Keratinocyte (primary cell): ENCODE measurements at regions not wholly inside any gene's neighbourhood (a gene's known extent, or its start where the extent isn't known, plus 50 kb on each side); places are given as distances from the start of the nearest gene placed in this dataset.

Experiments used
- DNase-seq: peaks from one replicate; pipeline ENCODE4 v3.0.0-alpha.2; 2011; ENCODE audit warnings: low read depth, missing footprints, low spot score
- FAIRE-seq: peaks from 2 replicates; lab custom pipeline; 2011; peaks lifted over from hg19 to GRCh38; lab: Jason Lieb, UNC
- H2AFZ ChIP-seq: 2 replicates; pipeline ENCODE4 v1.6.0; 2012; ENCODE audit warnings: low read length, control low read depth, inconsistent platforms; ENCODE audit not compliant: control insufficient read depth
- H3K27ac ChIP-seq: 2 replicates; pipeline ENCODE4 v1.5.1; 2011; ENCODE audit warnings: low read length; ENCODE audit not compliant: control insufficient read depth, insufficient read depth
- H3K27me3 ChIP-seq: 3 replicates; pipeline ENCODE4 v1.6.0; 2011; ENCODE audit warnings: low read length; ENCODE audit not compliant: control insufficient read depth, insufficient read depth; ENCODE audit errors: extremely low read depth
- H3K36me3 ChIP-seq, 2 experiments: 2 replicates in 1 of 2; 3 replicates in 1 of 2; pipeline ENCODE4 v1.5.1; 2011; ENCODE audit warnings: low read length in 2 of 2, mild to moderate bottlenecking in 1 of 2; ENCODE audit not compliant: control insufficient read depth in 2 of 2, insufficient read depth in 2 of 2; ENCODE audit errors: extremely low read depth in 1 of 2
- H3K4me1 ChIP-seq: 3 replicates; pipeline ENCODE4 v1.5.1; 2011; ENCODE audit warnings: low read length; ENCODE audit not compliant: control insufficient read depth, insufficient read depth; ENCODE audit errors: extremely low read depth
- H3K4me2 ChIP-seq: 3 replicates; pipeline ENCODE4 v1.6.0; 2011; ENCODE audit warnings: low read depth, low read length; ENCODE audit not compliant: control insufficient read depth, insufficient read depth; ENCODE audit errors: extremely low read depth
- H3K4me3 ChIP-seq, 3 experiments: fragments of 200-600 bp in 1 of 3; sonication (generic) in 1 of 3; 2 replicates in 2 of 3; 3 replicates in 1 of 3; pipeline ENCODE4 v1.5.1; 2011 to 2016; ENCODE audit warnings: low read length in 3 of 3, mild to moderate bottlenecking in 3 of 3, control low read depth in 2 of 3, inconsistent platforms in 1 of 3, low read depth in 1 of 3, mixed read lengths in 1 of 3, mixed run types in 1 of 3, moderate library complexity in 1 of 3; ENCODE audit not compliant: control insufficient read depth in 2 of 3, insufficient read depth in 2 of 3; ENCODE audit errors: extremely low read depth in 1 of 3
- H3K79me2 ChIP-seq: 2 replicates; pipeline ENCODE4 v1.6.0; 2012; ENCODE audit warnings: low read length; ENCODE audit not compliant: control insufficient read depth, insufficient read depth
- H3K9ac ChIP-seq: 3 replicates; pipeline ENCODE4 v1.6.0; 2011; ENCODE audit warnings: low read length; ENCODE audit not compliant: control insufficient read depth, insufficient read depth; ENCODE audit errors: extremely low read depth
- H3K9me1 ChIP-seq: 3 replicates; pipeline ENCODE4 v1.6.0; 2011; ENCODE audit warnings: low read length; ENCODE audit not compliant: control insufficient read depth, insufficient read depth; ENCODE audit errors: extremely low read depth
- H3K9me3 ChIP-seq: 2 replicates; pipeline ENCODE4 v1.5.1; 2012; ENCODE audit warnings: low read depth, low read length; ENCODE audit not compliant: control insufficient read depth
- H4K20me1 ChIP-seq: 3 replicates; pipeline ENCODE4 v1.6.0; 2011; ENCODE audit warnings: low read length; ENCODE audit not compliant: control insufficient read depth, insufficient read depth; ENCODE audit errors: extremely low read depth
- EZH2 ChIP-seq: IDR thresholded peaks from one replicate; pipeline ENCODE4 v1.6.1; 2012; ENCODE audit warnings: inconsistent platforms, mild to moderate bottlenecking, low read length, moderate library complexity
- dilution Hi-C: fragments of 300-500 bp; cut with MboI; formaldehyde crosslinking; loops from one replicate; pipeline ENCODE4 v1.7.0; 2020; ENCODE audit warnings: low sequenced_read_pairs; ENCODE audit not compliant: extremely low pct_ligation_motif_present
- TF ChIP-seq, protein P1 (sequence below), 3 experiments: IDR thresholded peaks in 1 of 3; conservative IDR thresholded peaks in 1 of 3; optimal IDR thresholded peaks in 1 of 3; 2 replicates in 2 of 3; 3 replicates in 1 of 3; pipeline versions ENCODE3 to v1.5.1; 2011; ENCODE audit warnings: low read length in 3 of 3, mild to moderate bottlenecking in 3 of 3, moderate library complexity in 2 of 3, control low read depth in 1 of 3, inconsistent platforms in 1 of 3; ENCODE audit not compliant: insufficient read depth in 2 of 3; ENCODE audit errors: extremely low read depth in 1 of 3

- H3K9me1 ChIP-seq = no peaks in the 10 kb centered on the region
- FAIRE-seq = no peak
These were observed 81.9 kb downstream of the ADCYAP1 start for GRCh38 chr18:986552-986951.

GRCh38 chr18:987325-988186 lies 82.9 kb downstream of the ADCYAP1 start:
- Histone ChIP-seq H3K4me3 (no peak overlapping the region), H3K36me3 (no peaks in the 10 kb centered on the region), H3K9ac (no peak overlapping the region), H3K9me1 (no peaks in the 10 kb centered on the region), H2AFZ (no peak overlapping the region), H3K27ac (no peak overlapping the region), H3K79me2 (no peaks in the 10 kb centered on the region), H3K9me3 (no peaks in the 10 kb centered on the region), H3K4me2 (no peak overlapping the region), H3K27me3 (no peaks in the 10 kb centered on the region), H3K4me1 (no peaks in the 10 kb centered on the region), H4K20me1 (no peaks in the 10 kb centered on the region)
- no peak for FAIRE-seq
- dilution Hi-C loops = no loop called here
- no peak for TF ChIP-seq EZH2
- TF ChIP-seq, protein P1, sequence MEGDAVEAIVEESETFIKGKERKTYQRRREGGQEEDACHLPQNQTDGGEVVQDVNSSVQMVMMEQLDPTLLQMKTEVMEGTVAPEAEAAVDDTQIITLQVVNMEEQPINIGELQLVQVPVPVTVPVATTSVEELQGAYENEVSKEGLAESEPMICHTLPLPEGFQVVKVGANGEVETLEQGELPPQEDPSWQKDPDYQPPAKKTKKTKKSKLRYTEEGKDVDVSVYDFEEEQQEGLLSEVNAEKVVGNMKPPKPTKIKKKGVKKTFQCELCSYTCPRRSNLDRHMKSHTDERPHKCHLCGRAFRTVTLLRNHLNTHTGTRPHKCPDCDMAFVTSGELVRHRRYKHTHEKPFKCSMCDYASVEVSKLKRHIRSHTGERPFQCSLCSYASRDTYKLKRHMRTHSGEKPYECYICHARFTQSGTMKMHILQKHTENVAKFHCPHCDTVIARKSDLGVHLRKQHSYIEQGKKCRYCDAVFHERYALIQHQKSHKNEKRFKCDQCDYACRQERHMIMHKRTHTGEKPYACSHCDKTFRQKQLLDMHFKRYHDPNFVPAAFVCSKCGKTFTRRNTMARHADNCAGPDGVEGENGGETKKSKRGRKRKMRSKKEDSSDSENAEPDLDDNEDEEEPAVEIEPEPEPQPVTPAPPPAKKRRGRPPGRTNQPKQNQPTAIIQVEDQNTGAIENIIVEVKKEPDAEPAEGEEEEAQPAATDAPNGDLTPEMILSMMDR (optimal IDR thresholded peaks at IDR 0.05 in 1 of 3, IDR thresholded peaks at IDR 0.05 in 1 of 3, conservative IDR thresholded peaks at IDR 0.05 in 1 of 3; ENCODE audit: extremely low read depth in 1 of 3, insufficient read depth in 2 of 3, low read length in 3 of 3) = no peak
- no peak for DNase-seq

More at GRCh38 chr18:986552-986951, 81.9 kb downstream of the ADCYAP1 start:
- Histone ChIP-seq H3K9ac (no peak overlapping the region), H3K4me1 (no peaks in the 10 kb centered on the region), H3K36me3 (no peaks in the 10 kb centered on the region), H3K9me3 (no peaks in the 10 kb centered on the region), H3K27ac (no peak overlapping the region), H3K79me2 (no peaks in the 10 kb centered on the region), H4K20me1 (no peaks in the 10 kb centered on the region), H3K27me3 (no peaks in the 10 kb centered on the region), H3K4me3 (no peak overlapping the region), H2AFZ (no peak overlapping the region), H3K4me2 (no peak overlapping the region)
- dilution Hi-C loops = no loop called here
- TF ChIP-seq EZH2 = no peak
- TF ChIP-seq, protein P1 (optimal IDR thresholded peaks at IDR 0.05 in 1 of 3, IDR thresholded peaks at IDR 0.05 in 1 of 3, conservative IDR thresholded peaks at IDR 0.05 in 1 of 3; ENCODE audit: extremely low read depth in 1 of 3, insufficient read depth in 2 of 3, low read length in 3 of 3) = no peak
- DNase-seq = no peak
